Neural cell (in vitro differentiated cells): ENCODE measurements at regions not wholly inside any gene's neighbourhood (a gene's known extent, or its start where the extent isn't known, plus 50 kb on each side); places are given as distances from the start of the nearest gene placed in this dataset.
"Not testable (repeated sequence)": the region's sequence is repeated elsewhere in the genome, so short reads cannot be mapped to it uniquely, and the experiment has no call there.

Experiments used
- H2AFZ ChIP-seq: fragments of 200-600, 300-800 bp; sonication (generic), shearing (Covaris generic); 2 replicates; pipeline ENCODE4 v1.6.0; 2014; ENCODE audit warnings: low read depth, mild to moderate bottlenecking, antibody characterized with exemption, low read length, moderate library complexity
- H3F3A ChIP-seq: fragments of 200-600 bp; shearing (Covaris generic); 2 replicates; pipeline ENCODE4 v1.6.1; 2016; ENCODE audit warnings: mild to moderate bottlenecking, moderate library complexity, mixed read lengths, antibody characterized with exemption, low read length; ENCODE audit not compliant: insufficient read depth, poor library complexity, severe bottlenecking
- H3K27ac ChIP-seq: fragments of 200-600, 300-800 bp; sonication (generic), shearing (Covaris generic); 2 replicates; pipeline ENCODE4 v1.5.1; 2014; ENCODE audit warnings: mild to moderate bottlenecking, low read length, moderate library complexity
- H3K27me3 ChIP-seq: fragments of 300-800, 200-600 bp; sonication (generic), shearing (Covaris generic); 2 replicates; pipeline ENCODE4 v1.6.0; 2014; ENCODE audit warnings: mild to moderate bottlenecking, low read depth, low read length, moderate library complexity; ENCODE audit not compliant: insufficient read depth
- H3K36me3 ChIP-seq: fragments of 300-800, 200-600 bp; sonication (generic), shearing (Covaris generic); 2 replicates; pipeline ENCODE4 v1.5.1; 2014; ENCODE audit warnings: mild to moderate bottlenecking, antibody characterized with exemption, low read length, moderate library complexity; ENCODE audit not compliant: insufficient read depth
- H3K4me2 ChIP-seq: fragments of 300-800, 200-600 bp; sonication (generic), shearing (Covaris generic); 2 replicates; pipeline ENCODE4 v1.6.0; 2014; ENCODE audit warnings: mild to moderate bottlenecking, low read length
- H3K4me3 ChIP-seq: fragments of 300-800, 200-600 bp; sonication (generic), shearing (Covaris generic); 2 replicates; pipeline ENCODE4 v1.5.1; 2014; ENCODE audit warnings: mild to moderate bottlenecking, low read length, moderate library complexity
- H3K79me2 ChIP-seq: fragments of 200-600 bp; shearing (Covaris generic); replicated peaks from 2 replicates; pipeline ENCODE4 v1.6.0; 2014; ENCODE audit warnings: mild to moderate bottlenecking, low read length, moderate library complexity; ENCODE audit not compliant: insufficient read depth
- H3K9ac ChIP-seq: fragments of 300-800, 200-600 bp; sonication (generic), shearing (Covaris generic); 2 replicates; pipeline ENCODE4 v1.6.1; 2016; ENCODE audit warnings: mild to moderate bottlenecking, low read length, mixed read lengths
- H3K9me2 ChIP-seq: fragments of 200-600 bp; shearing (Covaris generic); 2 replicates; pipeline ENCODE4 v1.6.1; 2016; ENCODE audit warnings: mild to moderate bottlenecking, low read length, mixed read lengths; ENCODE audit not compliant: insufficient read depth
- H3K9me3 ChIP-seq: fragments of 200-600, 300-800 bp; sonication (generic), shearing (Covaris generic); 2 replicates; pipeline ENCODE4 v1.6.1; 2016; ENCODE audit warnings: mild to moderate bottlenecking, mixed run types, low read length, moderate library complexity, mixed read lengths
- H4K20me1 ChIP-seq: fragments of 200-600 bp; shearing (Covaris generic); 2 replicates; pipeline ENCODE4 v1.6.1; 2016; ENCODE audit warnings: mild to moderate bottlenecking, mixed run types; ENCODE audit not compliant: insufficient read depth
- EP300 ChIP-seq: fragments of 450-650 bp; conservative IDR thresholded peaks from 2 replicates; pipeline ENCODE4 v1.6.1; 2014; ENCODE audit warnings: antibody characterized with exemption, mild to moderate bottlenecking, moderate library complexity; ENCODE audit not compliant: poor library complexity, severe bottlenecking
- EZH2 ChIP-seq: fragments of 200-600, 300-800 bp; shearing (Covaris generic), sonication (generic); IDR thresholded peaks from 2 replicates; pipeline ENCODE4 v1.6.1; 2014; ENCODE audit warnings: antibody characterized with exemption, low read length, borderline replicate concordance, mild to moderate bottlenecking; ENCODE audit not compliant: insufficient read depth, poor library complexity, severe bottlenecking
- MXI1 ChIP-seq: fragments of 450-650 bp; conservative IDR thresholded peaks from 2 replicates; pipeline ENCODE4 v1.6.1; 2014; ENCODE audit warnings: antibody characterized with exemption, mild to moderate bottlenecking; ENCODE audit not compliant: poor library complexity, severe bottlenecking
- POLR2AphosphoS5 ChIP-seq: IDR thresholded peaks from 2 replicates; pipeline ENCODE4 v1.6.1; 2012
- RAD21 ChIP-seq: fragments of 450-650 bp; conservative IDR thresholded peaks from 2 replicates; pipeline ENCODE4 v1.6.1; 2014; ENCODE audit warnings: antibody characterized with exemption, mild to moderate bottlenecking, moderate library complexity
- SMC3 ChIP-seq: fragments of 450-650 bp; conservative IDR thresholded peaks from 2 replicates; pipeline ENCODE4 v1.6.1; 2014; ENCODE audit warnings: antibody characterized with exemption, mild to moderate bottlenecking, moderate library complexity; ENCODE audit not compliant: poor library complexity
- TAF1 ChIP-seq: IDR thresholded peaks from 2 replicates; pipeline ENCODE4 v1.6.1; 2012; ENCODE audit warnings: low read depth
- TF ChIP-seq, protein P1 (sequence below): IDR thresholded peaks from 2 replicates; pipeline ENCODE4 v1.6.1; 2012; ENCODE audit warnings: borderline replicate concordance
- TF ChIP-seq, protein P2 (sequence below): fragments of 450-650 bp; IDR thresholded peaks from 2 replicates; pipeline ENCODE4 v1.5.1; 2014; ENCODE audit warnings: antibody characterized with exemption, mild to moderate bottlenecking, moderate library complexity; ENCODE audit not compliant: poor library complexity, severe bottlenecking

DNA sequence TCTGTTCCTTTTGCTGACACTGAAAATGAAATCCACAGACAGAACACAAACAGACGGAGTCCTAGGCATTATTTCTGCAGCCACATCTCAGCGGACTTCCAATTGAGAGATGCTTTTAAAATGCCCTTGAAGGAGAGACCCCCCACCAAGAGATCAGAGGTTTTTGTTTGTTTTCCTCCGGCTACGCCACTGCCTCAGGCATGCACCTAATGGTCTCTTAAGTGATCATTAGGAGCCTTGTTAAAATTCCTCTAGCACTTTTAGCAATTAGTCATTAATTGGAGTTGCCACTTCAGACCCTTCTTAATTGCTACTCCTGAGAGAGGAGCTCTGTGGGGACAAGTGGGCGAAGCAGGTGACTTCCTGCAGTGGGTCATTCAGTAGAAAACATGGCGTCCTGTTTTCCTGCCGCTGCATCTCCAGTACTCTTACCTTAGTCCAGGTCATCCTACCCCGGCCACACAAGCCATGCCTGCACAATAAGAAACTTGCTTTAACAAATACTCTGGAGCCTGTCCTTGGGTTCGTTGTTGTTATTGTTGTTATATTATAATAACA, 257.7 kb upstream of the CHAC2 start:
- Histone ChIP-seq H2AFZ (no peak overlapping the region), H3K4me2 (no peak overlapping the region), H3K9me3 (no peaks in the 10 kb centered on the region), H3K9ac (no peak overlapping the region), H3K4me3 (no peak overlapping the region), H4K20me1 (no peaks in the 10 kb centered on the region), H3K9me2 (no peaks in the 10 kb centered on the region), H3K27me3 (no peaks in the 10 kb centered on the region), H3F3A (no peaks in the 10 kb centered on the region), H3K36me3 (no peaks in the 10 kb centered on the region), H3K79me2 (no peaks in the 10 kb centered on the region), H3K27ac (no peak overlapping the region)
- TF ChIP-seq, protein P1, sequence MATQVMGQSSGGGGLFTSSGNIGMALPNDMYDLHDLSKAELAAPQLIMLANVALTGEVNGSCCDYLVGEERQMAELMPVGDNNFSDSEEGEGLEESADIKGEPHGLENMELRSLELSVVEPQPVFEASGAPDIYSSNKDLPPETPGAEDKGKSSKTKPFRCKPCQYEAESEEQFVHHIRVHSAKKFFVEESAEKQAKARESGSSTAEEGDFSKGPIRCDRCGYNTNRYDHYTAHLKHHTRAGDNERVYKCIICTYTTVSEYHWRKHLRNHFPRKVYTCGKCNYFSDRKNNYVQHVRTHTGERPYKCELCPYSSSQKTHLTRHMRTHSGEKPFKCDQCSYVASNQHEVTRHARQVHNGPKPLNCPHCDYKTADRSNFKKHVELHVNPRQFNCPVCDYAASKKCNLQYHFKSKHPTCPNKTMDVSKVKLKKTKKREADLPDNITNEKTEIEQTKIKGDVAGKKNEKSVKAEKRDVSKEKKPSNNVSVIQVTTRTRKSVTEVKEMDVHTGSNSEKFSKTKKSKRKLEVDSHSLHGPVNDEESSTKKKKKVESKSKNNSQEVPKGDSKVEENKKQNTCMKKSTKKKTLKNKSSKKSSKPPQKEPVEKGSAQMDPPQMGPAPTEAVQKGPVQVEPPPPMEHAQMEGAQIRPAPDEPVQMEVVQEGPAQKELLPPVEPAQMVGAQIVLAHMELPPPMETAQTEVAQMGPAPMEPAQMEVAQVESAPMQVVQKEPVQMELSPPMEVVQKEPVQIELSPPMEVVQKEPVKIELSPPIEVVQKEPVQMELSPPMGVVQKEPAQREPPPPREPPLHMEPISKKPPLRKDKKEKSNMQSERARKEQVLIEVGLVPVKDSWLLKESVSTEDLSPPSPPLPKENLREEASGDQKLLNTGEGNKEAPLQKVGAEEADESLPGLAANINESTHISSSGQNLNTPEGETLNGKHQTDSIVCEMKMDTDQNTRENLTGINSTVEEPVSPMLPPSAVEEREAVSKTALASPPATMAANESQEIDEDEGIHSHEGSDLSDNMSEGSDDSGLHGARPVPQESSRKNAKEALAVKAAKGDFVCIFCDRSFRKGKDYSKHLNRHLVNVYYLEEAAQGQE: no peak
- no peak for TF ChIP-seq MXI1
- TF ChIP-seq POLR2AphosphoS5: peak; percentile 44

DNA sequence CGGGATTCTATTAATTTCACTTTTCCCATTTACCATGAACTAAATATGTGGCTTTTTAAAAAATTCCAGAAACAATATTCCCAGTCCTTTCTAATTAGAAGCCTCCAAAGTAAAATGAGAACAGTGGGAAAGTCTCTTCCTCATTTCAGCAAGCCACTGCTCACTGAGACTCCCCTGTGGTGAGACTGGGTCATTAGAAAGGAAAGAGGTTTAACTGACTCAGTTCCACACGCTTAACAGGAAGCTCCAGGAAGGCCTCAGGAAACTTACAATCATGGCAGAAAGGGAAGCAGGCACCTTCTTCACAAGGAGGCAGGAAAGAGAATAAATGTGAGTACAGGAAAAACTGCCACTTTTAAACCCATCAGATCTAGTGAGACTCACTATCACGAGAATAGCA, 258.9 kb upstream of the CHAC2 start:
- Histone ChIP-seq H3F3A (no peaks in the 10 kb centered on the region), H3K9ac (no peak overlapping the region), H4K20me1 (no peaks in the 10 kb centered on the region), H3K9me2 (no peaks in the 10 kb centered on the region), H3K79me2 (no peaks in the 10 kb centered on the region), H3K27ac (no peak overlapping the region), H3K9me3 (no peaks in the 10 kb centered on the region), H2AFZ (no peak overlapping the region), H3K4me2 (no peak overlapping the region), H3K27me3 (no peaks in the 10 kb centered on the region), H3K4me3 (no peak overlapping the region), H3K36me3 (no peaks in the 10 kb centered on the region)
- TF ChIP-seq, protein P2, sequence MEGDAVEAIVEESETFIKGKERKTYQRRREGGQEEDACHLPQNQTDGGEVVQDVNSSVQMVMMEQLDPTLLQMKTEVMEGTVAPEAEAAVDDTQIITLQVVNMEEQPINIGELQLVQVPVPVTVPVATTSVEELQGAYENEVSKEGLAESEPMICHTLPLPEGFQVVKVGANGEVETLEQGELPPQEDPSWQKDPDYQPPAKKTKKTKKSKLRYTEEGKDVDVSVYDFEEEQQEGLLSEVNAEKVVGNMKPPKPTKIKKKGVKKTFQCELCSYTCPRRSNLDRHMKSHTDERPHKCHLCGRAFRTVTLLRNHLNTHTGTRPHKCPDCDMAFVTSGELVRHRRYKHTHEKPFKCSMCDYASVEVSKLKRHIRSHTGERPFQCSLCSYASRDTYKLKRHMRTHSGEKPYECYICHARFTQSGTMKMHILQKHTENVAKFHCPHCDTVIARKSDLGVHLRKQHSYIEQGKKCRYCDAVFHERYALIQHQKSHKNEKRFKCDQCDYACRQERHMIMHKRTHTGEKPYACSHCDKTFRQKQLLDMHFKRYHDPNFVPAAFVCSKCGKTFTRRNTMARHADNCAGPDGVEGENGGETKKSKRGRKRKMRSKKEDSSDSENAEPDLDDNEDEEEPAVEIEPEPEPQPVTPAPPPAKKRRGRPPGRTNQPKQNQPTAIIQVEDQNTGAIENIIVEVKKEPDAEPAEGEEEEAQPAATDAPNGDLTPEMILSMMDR: no peak
- no peak for TF ChIP-seq POLR2AphosphoS5
- TF ChIP-seq, protein P1: no peak
- TF ChIP-seq TAF1: no peak
- TF ChIP-seq EZH2: no peak
- TF ChIP-seq EP300: no peak
- TF ChIP-seq SMC3: no peak
- no peak for TF ChIP-seq RAD21
- no peak for TF ChIP-seq MXI1

- not testable (repeated sequence) for H3F3A ChIP-seq, H3K9me2 ChIP-seq, H3K27ac ChIP-seq, H3K4me2 ChIP-seq, H3K79me2 ChIP-seq, H3K9me3 ChIP-seq, H3K36me3 ChIP-seq, H4K20me1 ChIP-seq, H3K4me3 ChIP-seq, H3K9ac ChIP-seq, H2AFZ ChIP-seq, H3K27me3 ChIP-seq
Observed at GRCh38 chr2:53507070-53507469, 260.5 kb upstream of the CHAC2 start.
